Ishikawa (cell line): ENCODE measurements at regions not wholly inside any gene's neighbourhood (a gene's known extent, or its start where the extent isn't known, plus 50 kb on each side); places are given as distances from the start of the nearest gene placed in this dataset.

ENCODE experiments used
- CEBPB ChIP-seq: IDR thresholded peaks from 2 replicates; pipeline ENCODE4 v1.6.1; 2012
- CREB1 ChIP-seq: IDR thresholded peaks from 2 replicates; pipeline ENCODE4 v1.6.1; 2012; ENCODE audit warnings: low read depth
- EP300 ChIP-seq: IDR thresholded peaks from 2 replicates; pipeline ENCODE4 v1.6.1; 2012; ENCODE audit warnings: borderline replicate concordance
- FOXM1 ChIP-seq: IDR thresholded peaks from 2 replicates; pipeline ENCODE4 v1.6.1; 2012; ENCODE audit warnings: low read depth, borderline replicate concordance
- RAD21 ChIP-seq: IDR thresholded peaks from 2 replicates; pipeline ENCODE4 v1.6.1; 2012; ENCODE audit warnings: low read depth
- REST ChIP-seq: IDR thresholded peaks from 2 replicates; pipeline ENCODE4 v1.6.1; 2012; ENCODE audit warnings: low read depth, mild to moderate bottlenecking
- TAF1 ChIP-seq: IDR thresholded peaks from 2 replicates; pipeline ENCODE4 v1.6.1; 2012; ENCODE audit warnings: low read depth, mild to moderate bottlenecking
- TF ChIP-seq, protein P1 (sequence below): IDR thresholded peaks from 2 replicates; pipeline ENCODE4 v1.6.1; 2012
- TF ChIP-seq, protein P2 (sequence below): IDR thresholded peaks from 2 replicates; pipeline ENCODE4 v1.6.1; 2012

DNA sequence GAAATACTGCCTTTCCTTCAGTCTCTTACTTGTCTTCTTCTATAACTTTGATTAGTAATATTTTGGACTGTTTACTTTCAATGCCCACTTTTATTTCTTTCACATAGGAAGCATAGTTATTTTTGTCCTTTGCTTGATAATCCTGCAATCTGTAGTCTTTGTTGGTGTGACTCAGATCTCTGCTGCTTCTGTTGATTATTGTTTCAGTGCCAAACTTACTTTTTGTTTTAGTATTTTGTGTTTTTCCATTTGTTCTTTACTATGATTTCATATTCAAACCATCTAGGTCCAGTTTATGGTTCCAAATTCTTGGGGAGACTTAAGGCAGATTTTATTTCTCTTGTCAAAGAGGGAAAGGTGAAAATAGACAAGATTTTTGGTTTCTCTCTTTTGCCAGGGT, 399.9 kb downstream of the HLX start:
- TF ChIP-seq, protein P1, sequence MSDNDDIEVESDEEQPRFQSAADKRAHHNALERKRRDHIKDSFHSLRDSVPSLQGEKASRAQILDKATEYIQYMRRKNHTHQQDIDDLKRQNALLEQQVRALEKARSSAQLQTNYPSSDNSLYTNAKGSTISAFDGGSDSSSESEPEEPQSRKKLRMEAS: no peak
- TF ChIP-seq EP300 (no peak), CEBPB (no peak), RAD21 (no peak), FOXM1 (no peak), TAF1 (no peak), REST (no peak), CREB1 (no peak)
- TF ChIP-seq, protein P2, sequence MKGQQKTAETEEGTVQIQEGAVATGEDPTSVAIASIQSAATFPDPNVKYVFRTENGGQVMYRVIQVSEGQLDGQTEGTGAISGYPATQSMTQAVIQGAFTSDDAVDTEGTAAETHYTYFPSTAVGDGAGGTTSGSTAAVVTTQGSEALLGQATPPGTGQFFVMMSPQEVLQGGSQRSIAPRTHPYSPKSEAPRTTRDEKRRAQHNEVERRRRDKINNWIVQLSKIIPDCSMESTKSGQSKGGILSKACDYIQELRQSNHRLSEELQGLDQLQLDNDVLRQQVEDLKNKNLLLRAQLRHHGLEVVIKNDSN: no peak
